Astrocyte of the spinal cord (primary cell): ENCODE measurements at regions not wholly inside any gene's neighbourhood (a gene's known extent, or its start where the extent isn't known, plus 50 kb on each side); places are given as distances from the start of the nearest gene placed in this dataset.

Experiments
- DNase-seq: peaks from one replicate; pipeline ENCODE4 v3.0.0; 2011; ENCODE audit warnings: low read depth, low spot score
- H3K4me3 ChIP-seq: 2 replicates; pipeline ENCODE4 v1.5.1; 2011; ENCODE audit warnings: low read depth, mild to moderate bottlenecking, low read length, moderate library complexity
- in situ Hi-C: cut with HindIII; loops from 2 replicates; pipeline ENCODE4 v1.10.0; 2017; ENCODE audit warnings: low sequenced_read_pairs
- TF ChIP-seq, protein P1 (sequence below): IDR thresholded peaks from 2 replicates; pipeline ENCODE4 v1.5.1; 2012; ENCODE audit warnings: low read depth, mild to moderate bottlenecking, low read length, inconsistent platforms

DNA sequence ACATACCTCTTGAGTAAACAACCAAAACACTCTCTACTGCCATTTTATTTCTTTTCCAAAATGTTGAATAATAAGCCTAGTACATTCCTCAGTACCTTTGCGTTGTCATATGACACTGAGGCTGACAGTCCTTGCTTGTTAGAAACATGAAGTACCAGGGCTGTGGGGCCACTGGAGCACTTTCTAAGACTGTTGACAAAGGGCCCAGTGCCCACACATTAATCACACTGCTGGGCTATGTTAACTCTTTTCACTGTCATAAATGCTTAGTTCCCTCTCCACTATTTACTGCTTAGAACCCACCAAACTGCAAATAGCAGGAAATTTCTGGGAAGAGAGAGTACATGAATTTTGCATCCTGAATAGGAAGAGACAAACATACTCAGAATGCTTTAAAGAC lies 57.1 kb downstream of the FAM47B start:
- no peak overlapping the region for H3K4me3 ChIP-seq
- TF ChIP-seq, protein P1, sequence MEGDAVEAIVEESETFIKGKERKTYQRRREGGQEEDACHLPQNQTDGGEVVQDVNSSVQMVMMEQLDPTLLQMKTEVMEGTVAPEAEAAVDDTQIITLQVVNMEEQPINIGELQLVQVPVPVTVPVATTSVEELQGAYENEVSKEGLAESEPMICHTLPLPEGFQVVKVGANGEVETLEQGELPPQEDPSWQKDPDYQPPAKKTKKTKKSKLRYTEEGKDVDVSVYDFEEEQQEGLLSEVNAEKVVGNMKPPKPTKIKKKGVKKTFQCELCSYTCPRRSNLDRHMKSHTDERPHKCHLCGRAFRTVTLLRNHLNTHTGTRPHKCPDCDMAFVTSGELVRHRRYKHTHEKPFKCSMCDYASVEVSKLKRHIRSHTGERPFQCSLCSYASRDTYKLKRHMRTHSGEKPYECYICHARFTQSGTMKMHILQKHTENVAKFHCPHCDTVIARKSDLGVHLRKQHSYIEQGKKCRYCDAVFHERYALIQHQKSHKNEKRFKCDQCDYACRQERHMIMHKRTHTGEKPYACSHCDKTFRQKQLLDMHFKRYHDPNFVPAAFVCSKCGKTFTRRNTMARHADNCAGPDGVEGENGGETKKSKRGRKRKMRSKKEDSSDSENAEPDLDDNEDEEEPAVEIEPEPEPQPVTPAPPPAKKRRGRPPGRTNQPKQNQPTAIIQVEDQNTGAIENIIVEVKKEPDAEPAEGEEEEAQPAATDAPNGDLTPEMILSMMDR = no peak
- no peak for DNase-seq
- in situ Hi-C loops = no loop called here

DNA sequence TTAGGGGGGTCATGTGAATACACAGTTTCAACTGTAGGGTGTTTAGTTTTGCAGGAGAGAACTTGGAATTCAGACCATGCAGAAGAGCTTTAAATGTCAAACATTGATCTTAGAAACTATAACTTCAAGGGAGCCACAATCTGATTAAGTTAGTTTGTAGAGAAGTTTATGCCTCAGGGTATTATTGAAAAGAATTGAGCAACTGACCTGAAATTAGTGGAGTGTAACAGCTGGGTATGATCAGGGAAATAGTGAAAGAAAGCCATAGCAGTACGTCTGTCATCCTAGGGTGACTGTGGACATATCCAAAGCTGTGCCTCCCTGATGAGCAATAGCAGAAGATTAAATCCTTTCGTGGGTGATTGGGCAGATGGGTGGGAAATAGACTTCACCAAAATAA lies 63.8 kb downstream of the FAM47B start:
- no peak for DNase-seq
- in situ Hi-C loops = no loop called here

DNA sequence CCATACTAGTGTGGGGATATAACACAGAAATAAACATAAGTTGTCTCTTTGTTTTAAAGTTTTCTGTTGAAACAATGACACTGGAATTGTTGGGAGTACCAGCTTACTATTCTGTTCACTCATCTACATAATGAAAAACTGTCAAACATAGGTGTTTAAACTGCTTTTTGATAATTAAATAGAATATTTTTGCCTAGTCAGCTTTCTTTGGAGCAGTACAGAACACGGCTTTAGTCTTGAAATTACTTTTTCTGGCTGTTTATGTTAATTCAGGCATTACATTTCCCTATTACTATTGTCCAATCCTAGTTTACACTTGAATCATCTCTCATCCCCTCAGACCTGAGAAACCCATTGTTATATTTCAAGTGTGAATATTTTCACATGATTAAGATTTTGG lies 73.0 kb downstream of the FAM47B start:
- TF ChIP-seq, protein P1 = no peak
- in situ Hi-C loops = no loop called here
- no peak overlapping the region for H3K4me3 ChIP-seq
- no peak for DNase-seq

More for the DNA sequence above, 63.8 kb downstream of the FAM47B start:
- H3K4me3 ChIP-seq = no peak overlapping the region
- TF ChIP-seq, protein P1 = no peak

DNA sequence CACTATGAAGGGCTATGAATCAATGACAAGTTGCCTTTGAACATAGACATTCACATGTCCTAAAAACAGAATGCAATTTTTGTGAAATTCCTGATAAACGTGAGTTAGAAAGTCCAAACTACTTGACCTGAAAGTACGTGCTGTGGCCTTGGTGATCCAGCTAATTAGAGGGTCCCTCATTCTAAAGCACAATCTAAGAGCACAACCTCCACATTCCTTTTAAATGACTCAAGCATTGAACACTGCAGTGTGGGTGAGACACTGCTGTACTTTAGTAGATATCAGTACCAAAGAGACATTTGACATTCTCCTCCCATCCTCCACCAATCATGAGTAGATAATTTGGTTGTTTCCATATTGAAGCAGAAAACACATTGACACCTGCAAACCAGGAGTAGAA lies 73.5 kb downstream of the FAM47B start:
- TF ChIP-seq, protein P1 = no peak
- no peak overlapping the region for H3K4me3 ChIP-seq
- DNase-seq = no peak
- in situ Hi-C loops = no loop called here

DNA sequence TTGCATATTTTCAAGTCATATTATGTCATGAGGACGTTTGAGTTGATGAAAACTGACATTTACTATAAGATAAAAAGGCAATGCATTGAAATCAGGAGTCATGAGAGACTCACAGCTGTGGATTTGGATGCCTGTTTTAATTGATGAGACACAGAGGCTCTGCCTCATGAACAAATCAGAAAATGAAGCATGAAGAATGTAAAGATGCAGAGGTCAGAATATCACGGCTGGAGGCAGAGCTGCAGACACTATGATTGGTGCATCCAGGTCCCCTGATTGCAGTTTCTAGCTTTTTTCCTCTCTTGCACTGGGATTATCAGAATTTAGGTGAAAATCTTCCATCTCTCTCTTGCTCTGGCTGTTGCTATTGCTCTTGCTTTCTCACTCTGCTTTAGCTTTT lies 74.7 kb downstream of the FAM47B start:
- in situ Hi-C loops = no loop called here
- no peak overlapping the region for H3K4me3 ChIP-seq
- TF ChIP-seq, protein P1 = no peak
- DNase-seq = no peak

DNA sequence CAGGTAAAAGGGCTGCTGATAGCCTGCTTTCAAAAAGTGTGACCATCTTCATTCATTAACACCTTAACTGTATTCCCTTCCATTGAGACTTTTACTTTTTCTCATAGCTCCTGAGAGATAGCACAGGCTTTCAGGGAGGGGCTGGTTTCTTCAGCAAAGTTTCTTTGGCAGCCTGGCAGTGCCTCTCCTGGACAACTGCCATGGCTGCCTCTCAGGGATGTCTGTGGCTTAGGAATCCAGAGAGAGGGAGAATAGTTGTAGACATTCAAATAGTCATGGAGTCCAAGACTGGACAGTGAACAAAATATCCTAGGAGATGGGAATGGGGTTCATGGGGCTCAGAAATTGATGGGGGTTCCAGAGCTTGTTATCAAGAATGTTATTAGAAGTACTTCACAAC lies 81.1 kb downstream of the FAM47B start:
- TF ChIP-seq, protein P1 = no peak
- DNase-seq = no peak
- in situ Hi-C loops = no loop called here
- no peak overlapping the region for H3K4me3 ChIP-seq

DNA sequence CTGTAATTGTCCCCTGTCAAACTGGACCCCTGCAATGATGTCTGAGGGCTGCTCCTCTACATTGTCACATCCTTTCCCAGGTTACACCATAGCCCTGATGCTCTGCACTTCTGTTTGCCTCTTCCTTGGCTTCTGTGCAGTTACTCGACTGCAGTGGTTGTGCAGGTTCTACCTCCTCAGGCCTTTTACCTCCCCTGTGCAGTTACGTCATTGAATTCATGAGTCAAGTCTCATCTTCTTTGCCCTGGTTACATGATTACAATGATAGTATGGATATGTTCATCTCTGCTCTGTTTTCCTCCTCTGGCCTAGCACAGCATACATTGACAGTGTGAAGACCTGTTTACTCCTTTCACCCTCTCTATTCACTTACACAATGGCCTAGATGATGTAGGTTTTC lies 83.2 kb downstream of the FAM47B start:
- in situ Hi-C loops = no loop called here
- H3K4me3 ChIP-seq = no peak overlapping the region
- TF ChIP-seq, protein P1 = no peak
- DNase-seq = no peak
